ENCODE measurements at regions not wholly inside any gene's neighbourhood (a gene's known extent, or its start where the extent isn't known, plus 50 kb on each side); places are given as distances from the start of the nearest gene placed in this dataset.

GRCh38 chr13:79267560-79267959 is 138.5 kb downstream of the RBM26 start:
- peaks cover 2% of the 10 kb centered on the region for H3K36me3 Mint-ChIP-seq (ENCODE audit: low read depth)
- H3K9me3 Mint-ChIP-seq = peaks cover 3% of the 10 kb centered on the region
- no peak overlapping the region for H3K27ac Mint-ChIP-seq (ENCODE audit: unreplicated experiment)
- H3K4me3 Mint-ChIP-seq = no peak overlapping the region
- peaks cover 5% of the 10 kb centered on the region for H3K4me1 Mint-ChIP-seq
- DNase-seq (ENCODE audit: low read depth, low spot score) = no peak
- H3K27me3 Mint-ChIP-seq (ENCODE audit: low read depth) = no peaks in the 10 kb centered on the region
- TF ChIP-seq CTCF (conservative IDR thresholded peaks at IDR 0.05) = no peak

- Mint-ChIP-seq H3K27me3 (ENCODE audit: low read depth) (no peaks in the 10 kb centered on the region), H3K27ac (ENCODE audit: unreplicated experiment) (no peak overlapping the region), H3K4me3 (no peak overlapping the region), H3K9me3 (no peaks in the 10 kb centered on the region), H3K4me1 (no peaks in the 10 kb centered on the region), H3K36me3 (ENCODE audit: low read depth) (no peaks in the 10 kb centered on the region)
- TF ChIP-seq CTCF (conservative IDR thresholded peaks at IDR 0.05) = no peak
- no peak for DNase-seq (ENCODE audit: low read depth, low spot score)
Measured at GRCh38 chr13:79258489-79258888, 147.6 kb downstream of the RBM26 start.

GRCh38 chr13:79246578-79246949 is 159.5 kb downstream of the RBM26 start:
- no peak for DNase-seq (ENCODE audit: low read depth, low spot score)
- no peaks in the 10 kb centered on the region for H3K36me3 Mint-ChIP-seq (ENCODE audit: low read depth)
- H3K9me3 Mint-ChIP-seq = no peaks in the 10 kb centered on the region
- TF ChIP-seq CTCF (conservative IDR thresholded peaks at IDR 0.05) = no peak
- H3K27ac Mint-ChIP-seq (ENCODE audit: unreplicated experiment) = no peak overlapping the region
- H3K4me3 Mint-ChIP-seq = no peak overlapping the region
- H3K27me3 Mint-ChIP-seq (ENCODE audit: low read depth) = no peaks in the 10 kb centered on the region
- no peaks in the 10 kb centered on the region for H3K4me1 Mint-ChIP-seq

GRCh38 chr13:79245937-79246577 is 160.0 kb downstream of the RBM26 start:
- Mint-ChIP-seq H3K27me3 (ENCODE audit: low read depth) (no peaks in the 10 kb centered on the region), H3K9me3 (no peaks in the 10 kb centered on the region), H3K4me3 (no peak overlapping the region), H3K27ac (ENCODE audit: unreplicated experiment) (no peak overlapping the region), H3K4me1 (no peaks in the 10 kb centered on the region), H3K36me3 (ENCODE audit: low read depth) (no peaks in the 10 kb centered on the region)
- DNase-seq (ENCODE audit: low read depth, low spot score) = no peak
- no peak for TF ChIP-seq CTCF (conservative IDR thresholded peaks at IDR 0.05)

GRCh38 chr13:79241697-79242096 is 164.4 kb downstream of the RBM26 start:
- no peak for DNase-seq (ENCODE audit: low read depth, low spot score)
- Mint-ChIP-seq H3K4me3 (no peak overlapping the region), H3K27ac (ENCODE audit: unreplicated experiment) (no peak overlapping the region)

More at GRCh38 chr13:79241697-79242096, 164.4 kb downstream of the RBM26 start:
- no peaks in the 10 kb centered on the region for H3K27me3 Mint-ChIP-seq (ENCODE audit: low read depth)
- no peak for TF ChIP-seq CTCF (conservative IDR thresholded peaks at IDR 0.05)
- H3K4me1 Mint-ChIP-seq = no peaks in the 10 kb centered on the region
- H3K36me3 Mint-ChIP-seq (ENCODE audit: low read depth) = no peaks in the 10 kb centered on the region
- H3K9me3 Mint-ChIP-seq = no peaks in the 10 kb centered on the region
